ENCODE measurements at regions not wholly inside any gene's neighbourhood (a gene's known extent, or its start where the extent isn't known, plus 50 kb on each side); places are given as distances from the start of the nearest gene placed in this dataset.
"Not testable (repeated sequence)": the region's sequence is repeated elsewhere in the genome, so short reads cannot be mapped to it uniquely, and the experiment has no call there.

DNA sequence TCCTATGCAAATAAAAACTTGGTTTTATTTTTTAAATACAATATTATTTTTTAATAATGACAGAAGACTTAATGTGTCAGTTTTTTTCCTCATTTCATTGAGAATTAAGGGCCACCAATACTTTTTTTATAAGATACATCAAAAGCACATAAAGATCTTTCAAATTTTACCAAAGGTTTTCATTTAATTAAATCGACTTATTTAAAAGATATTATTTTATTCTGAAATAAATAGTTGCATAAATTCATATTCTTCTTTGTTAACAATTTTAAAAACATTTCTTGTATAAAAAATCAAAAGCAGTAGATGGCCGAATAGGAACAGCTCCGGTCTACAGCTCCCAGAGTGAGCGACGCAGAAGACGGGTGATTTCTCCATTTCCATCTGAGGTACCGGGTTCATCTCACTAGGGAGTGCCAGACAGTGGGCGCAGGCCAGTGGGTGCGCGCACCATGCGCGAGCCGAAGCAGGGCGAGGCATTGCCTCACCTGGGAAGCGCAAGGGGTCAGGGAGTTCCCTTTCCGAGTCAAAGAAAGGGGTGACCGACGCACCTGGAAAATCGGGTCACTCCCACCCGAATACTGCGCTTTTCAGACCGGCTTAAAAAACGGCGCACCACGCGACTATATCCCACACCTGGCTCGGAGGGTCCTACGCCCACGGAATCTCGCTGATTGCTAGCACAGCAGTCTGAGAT lies 374.6 kb upstream of the NPVF start:
- TF ChIP-seq, protein P1, sequence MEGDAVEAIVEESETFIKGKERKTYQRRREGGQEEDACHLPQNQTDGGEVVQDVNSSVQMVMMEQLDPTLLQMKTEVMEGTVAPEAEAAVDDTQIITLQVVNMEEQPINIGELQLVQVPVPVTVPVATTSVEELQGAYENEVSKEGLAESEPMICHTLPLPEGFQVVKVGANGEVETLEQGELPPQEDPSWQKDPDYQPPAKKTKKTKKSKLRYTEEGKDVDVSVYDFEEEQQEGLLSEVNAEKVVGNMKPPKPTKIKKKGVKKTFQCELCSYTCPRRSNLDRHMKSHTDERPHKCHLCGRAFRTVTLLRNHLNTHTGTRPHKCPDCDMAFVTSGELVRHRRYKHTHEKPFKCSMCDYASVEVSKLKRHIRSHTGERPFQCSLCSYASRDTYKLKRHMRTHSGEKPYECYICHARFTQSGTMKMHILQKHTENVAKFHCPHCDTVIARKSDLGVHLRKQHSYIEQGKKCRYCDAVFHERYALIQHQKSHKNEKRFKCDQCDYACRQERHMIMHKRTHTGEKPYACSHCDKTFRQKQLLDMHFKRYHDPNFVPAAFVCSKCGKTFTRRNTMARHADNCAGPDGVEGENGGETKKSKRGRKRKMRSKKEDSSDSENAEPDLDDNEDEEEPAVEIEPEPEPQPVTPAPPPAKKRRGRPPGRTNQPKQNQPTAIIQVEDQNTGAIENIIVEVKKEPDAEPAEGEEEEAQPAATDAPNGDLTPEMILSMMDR (IDR thresholded peaks at IDR 0.05), result not testable (repeated sequence)
- not testable (repeated sequence) for TF ChIP-seq POLR2A (IDR thresholded peaks at IDR 0.05)
